GM18502 (cell line): ENCODE measurements at regions not wholly inside any gene's neighbourhood (a gene's known extent, or its start where the extent isn't known, plus 50 kb on each side); places are given as distances from the start of the nearest gene placed in this dataset.

Experiments
- ATAC-seq: cut with Tn5 transposase; IDR thresholded peaks from one replicate; pipeline ENCODE4 v1.9.1; 2021; ENCODE audit warnings: mild to moderate bottlenecking; ENCODE audit not compliant: unreplicated experiment, poor library complexity

- ATAC-seq: no peak
Observed at GRCh38 chr5:152274224-152274623, 130.9 kb downstream of the NMUR2 start.

- ATAC-seq: no peak
Observed at GRCh38 chr5:152271420-152271819, 133.7 kb downstream of the NMUR2 start.

- no peak for ATAC-seq
Observed at GRCh38 chr5:152270096-152270495, 135.0 kb downstream of the NMUR2 start.

- no peak for ATAC-seq
Observed at GRCh38 chr5:152269533-152269932, 135.5 kb downstream of the NMUR2 start.

- ATAC-seq: no peak
Observed at GRCh38 chr5:152264645-152265254, 140.3 kb downstream of the NMUR2 start.

GRCh38 chr5:152262667-152263066 lies 142.4 kb downstream of the NMUR2 start:
- no peak for ATAC-seq

GRCh38 chr5:152260940-152261339 lies 144.1 kb downstream of the NMUR2 start:
- no peak for ATAC-seq

- no peak for ATAC-seq
Observed at GRCh38 chr5:152259702-152260101, 145.4 kb downstream of the NMUR2 start.

GRCh38 chr5:152256580-152256979 lies 148.5 kb downstream of the NMUR2 start:
- ATAC-seq: no peak

GRCh38 chr5:152255411-152255810 lies 149.7 kb downstream of the NMUR2 start:
- no peak for ATAC-seq

- ATAC-seq: no peak
Observed at GRCh38 chr5:152247850-152248385, 157.2 kb downstream of the NMUR2 start.

- ATAC-seq: no peak
Observed at GRCh38 chr5:152246401-152246800, 158.7 kb downstream of the NMUR2 start.

GRCh38 chr5:152237531-152237930 lies 167.5 kb downstream of the NMUR2 start:
- no peak for ATAC-seq

GRCh38 chr5:152226191-152226590 lies 178.9 kb downstream of the NMUR2 start:
- ATAC-seq: no peak

GRCh38 chr5:152221721-152222629 lies 183.1 kb downstream of the NMUR2 start:
- no peak for ATAC-seq

- no peak for ATAC-seq
Observed at GRCh38 chr5:152218694-152219093, 186.4 kb downstream of the NMUR2 start.

- ATAC-seq: no peak
Observed at GRCh38 chr5:152205804-152206203, 199.3 kb downstream of the NMUR2 start.

GRCh38 chr5:152202321-152202720 lies 202.8 kb downstream of the NMUR2 start:
- no peak for ATAC-seq

GRCh38 chr5:152193391-152194107 lies 211.5 kb downstream of the NMUR2 start:
- ATAC-seq: no peak

- ATAC-seq: no peak
Observed at GRCh38 chr5:152188251-152188650, 216.8 kb downstream of the NMUR2 start.

GRCh38 chr5:152187668-152188067 lies 217.4 kb downstream of the NMUR2 start:
- ATAC-seq: no peak
